Neural progenitor cell (in vitro differentiated cells): ENCODE measurements at regions not wholly inside any gene's neighbourhood (a gene's known extent, or its start where the extent isn't known, plus 50 kb on each side); places are given as distances from the start of the nearest gene placed in this dataset.

ENCODE experiments used
- DNase-seq: peaks from one replicate; pipeline ENCODE4 v3.0.0-alpha.2; 2016; ENCODE audit warnings: low spot score
- H2AFZ ChIP-seq: fragments of 200-600 bp; sonication (generic); replicated peaks from 2 replicates; pipeline ENCODE4 v1.6.1; 2016; ENCODE audit warnings: antibody characterized with exemption
- H3F3A ChIP-seq: fragments of 200-600 bp; sonication (generic); 2 replicates; pipeline ENCODE4 v1.6.1; 2016; ENCODE audit warnings: antibody characterized with exemption, low read depth
- H3K27ac ChIP-seq: fragments of 200-600 bp; sonication (generic); 2 replicates; pipeline ENCODE4 v1.5.1; 2016; ENCODE audit warnings: mild to moderate bottlenecking
- H3K27me3 ChIP-seq: fragments of 200-600 bp; sonication (generic); 2 replicates; pipeline ENCODE4 v1.6.1; 2016; ENCODE audit warnings: mild to moderate bottlenecking, moderate library complexity
- H3K36me3 ChIP-seq: fragments of 200-600 bp; sonication (generic); 2 replicates; pipeline ENCODE4 v1.5.1; 2016
- H3K4me1 ChIP-seq: fragments of 200-600 bp; sonication (generic); 2 replicates; pipeline ENCODE4 v1.6.1; 2016; ENCODE audit warnings: mixed run types
- H3K4me2 ChIP-seq: fragments of 200-600 bp; sonication (generic); 2 replicates; pipeline ENCODE4 v1.6.1; 2016
- H3K4me3 ChIP-seq: fragments of 200-600 bp; sonication (generic); 2 replicates; pipeline ENCODE4 v1.5.1; 2016
- H3K79me2 ChIP-seq: fragments of 200-600 bp; sonication (generic); 2 replicates; pipeline ENCODE4 v1.6.1; 2016; ENCODE audit warnings: low read depth
- H3K9ac ChIP-seq: fragments of 200-600 bp; sonication (generic); 2 replicates; pipeline ENCODE4 v1.6.1; 2016
- H3K9me3 ChIP-seq: fragments of 200-600 bp; sonication (generic); 2 replicates; pipeline ENCODE4 v1.5.1; 2016; ENCODE audit warnings: low read depth
- H4K20me1 ChIP-seq: fragments of 200-600 bp; sonication (generic); 2 replicates; pipeline ENCODE4 v1.6.1; 2016; ENCODE audit warnings: low read depth
- H3K27ac Mint-ChIP-seq: 3 replicates; pipeline ENCODE4 v1.8.0; 2021; ENCODE audit warnings: mixed read lengths
- H3K27me3 Mint-ChIP-seq: 2 replicates; pipeline ENCODE4 v1.8.0; 2022; ENCODE audit warnings: low read depth, mild to moderate bottlenecking, inconsistent platforms, moderate library complexity, mixed read lengths; ENCODE audit not compliant: insufficient read depth
- H3K36me3 Mint-ChIP-seq: 3 replicates; pipeline ENCODE4 v1.8.0; 2021; ENCODE audit warnings: mixed read lengths
- H3K4me1 Mint-ChIP-seq: 3 replicates; pipeline ENCODE4 v1.8.0; 2021; ENCODE audit warnings: mixed read lengths
- H3K4me3 Mint-ChIP-seq: 3 replicates; pipeline ENCODE4 v1.8.0; 2021; ENCODE audit warnings: mild to moderate bottlenecking, moderate library complexity, mixed read lengths
- H3K9me3 Mint-ChIP-seq: 3 replicates; pipeline ENCODE4 v1.8.0; 2020; ENCODE audit warnings: mixed read lengths
- EZH2 ChIP-seq: fragments of 200-600 bp; sonication (generic); IDR thresholded peaks from 2 replicates; pipeline ENCODE4 v1.6.1; 2017; ENCODE audit warnings: antibody characterized with exemption, mild to moderate bottlenecking, moderate library complexity
- EZH2phosphoT487 ChIP-seq: fragments of 200-600 bp; sonication (generic); IDR thresholded peaks from 2 replicates; pipeline ENCODE4 v1.6.1; 2017; ENCODE audit warnings: antibody characterized with exemption
- TF ChIP-seq, protein P1 (sequence below): fragments of 200-600 bp; sonication (generic); IDR thresholded peaks from 2 replicates; pipeline ENCODE4 v1.5.1; 2017; ENCODE audit warnings: antibody characterized with exemption, mild to moderate bottlenecking

DNA sequence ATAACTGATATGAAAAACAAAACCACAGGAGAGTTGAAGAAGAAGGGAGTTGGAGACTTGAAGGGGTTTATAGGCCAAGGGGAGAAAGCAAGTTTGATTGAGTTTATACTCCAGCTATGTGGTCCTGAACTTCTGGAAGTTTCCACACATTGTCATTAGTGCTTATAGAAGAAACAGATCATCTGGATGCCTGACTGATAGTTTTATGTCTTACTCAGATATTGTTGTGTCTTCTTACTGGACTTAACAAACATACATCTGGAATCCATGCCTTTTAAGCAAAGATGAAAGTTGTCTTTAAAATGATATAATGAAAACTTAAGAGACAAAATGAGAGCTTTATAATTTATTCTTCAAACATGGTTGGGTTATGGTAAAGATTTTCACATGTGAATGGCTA, 101.3 kb upstream of the FZD8 start:
- no peak overlapping the region for H3K9ac ChIP-seq
- H3K4me1 ChIP-seq, result peaks cover 3% of the 10 kb centered on the region
- Mint-ChIP-seq H3K9me3 (peaks cover 3% of the 10 kb centered on the region), H3K27ac (no peak overlapping the region), H3K27me3 (no peaks in the 10 kb centered on the region), H3K36me3 (no peaks in the 10 kb centered on the region), H3K4me3 (no peak overlapping the region), H3K4me1 (peaks cover 7% of the 10 kb centered on the region)
- H3K36me3 ChIP-seq, result no peaks in the 10 kb centered on the region
- no peaks in the 10 kb centered on the region for H4K20me1 ChIP-seq
- H2AFZ ChIP-seq, result no peak overlapping the region
- no peak for TF ChIP-seq EZH2
- no peak for TF ChIP-seq EZH2phosphoT487
- TF ChIP-seq, protein P1, sequence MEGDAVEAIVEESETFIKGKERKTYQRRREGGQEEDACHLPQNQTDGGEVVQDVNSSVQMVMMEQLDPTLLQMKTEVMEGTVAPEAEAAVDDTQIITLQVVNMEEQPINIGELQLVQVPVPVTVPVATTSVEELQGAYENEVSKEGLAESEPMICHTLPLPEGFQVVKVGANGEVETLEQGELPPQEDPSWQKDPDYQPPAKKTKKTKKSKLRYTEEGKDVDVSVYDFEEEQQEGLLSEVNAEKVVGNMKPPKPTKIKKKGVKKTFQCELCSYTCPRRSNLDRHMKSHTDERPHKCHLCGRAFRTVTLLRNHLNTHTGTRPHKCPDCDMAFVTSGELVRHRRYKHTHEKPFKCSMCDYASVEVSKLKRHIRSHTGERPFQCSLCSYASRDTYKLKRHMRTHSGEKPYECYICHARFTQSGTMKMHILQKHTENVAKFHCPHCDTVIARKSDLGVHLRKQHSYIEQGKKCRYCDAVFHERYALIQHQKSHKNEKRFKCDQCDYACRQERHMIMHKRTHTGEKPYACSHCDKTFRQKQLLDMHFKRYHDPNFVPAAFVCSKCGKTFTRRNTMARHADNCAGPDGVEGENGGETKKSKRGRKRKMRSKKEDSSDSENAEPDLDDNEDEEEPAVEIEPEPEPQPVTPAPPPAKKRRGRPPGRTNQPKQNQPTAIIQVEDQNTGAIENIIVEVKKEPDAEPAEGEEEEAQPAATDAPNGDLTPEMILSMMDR, result no peak
- no peaks in the 10 kb centered on the region for H3K9me3 ChIP-seq
- H3K27me3 ChIP-seq, result no peaks in the 10 kb centered on the region
- H3F3A ChIP-seq, result no peaks in the 10 kb centered on the region
- H3K79me2 ChIP-seq, result no peaks in the 10 kb centered on the region
- H3K4me3 ChIP-seq, result no peak overlapping the region
- H3K4me2 ChIP-seq, result no peak overlapping the region
- no peak overlapping the region for H3K27ac ChIP-seq
- DNase-seq, result no peak

DNA sequence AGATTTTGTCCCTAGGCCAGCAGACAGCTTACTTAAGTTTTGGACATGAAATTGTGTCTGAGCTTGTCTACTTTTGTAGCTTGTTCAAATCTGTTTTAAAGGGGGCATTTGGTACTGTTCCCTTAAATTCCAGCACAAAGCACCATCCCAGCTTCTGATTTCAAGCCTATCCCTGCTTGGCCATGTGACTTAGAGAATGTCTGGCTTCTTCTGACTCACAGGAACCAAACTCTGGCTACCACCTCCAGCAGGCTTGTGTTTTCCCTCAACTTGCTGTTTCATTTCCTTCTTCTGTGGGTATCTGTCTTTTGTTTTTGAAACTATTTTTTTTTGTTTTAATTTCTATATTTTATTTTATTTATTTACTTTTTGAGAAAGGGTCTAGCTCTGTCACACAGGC, 97.9 kb upstream of the FZD8 start:
- Histone ChIP-seq H3K36me3 (no peaks in the 10 kb centered on the region), H3K27me3 (no peaks in the 10 kb centered on the region), H3K9me3 (peaks cover 2% of the 10 kb centered on the region), H3K27ac (no peak overlapping the region), H3K79me2 (no peaks in the 10 kb centered on the region), H3K4me1 (no peaks in the 10 kb centered on the region), H3K9ac (no peak overlapping the region), H3K4me2 (no peak overlapping the region), H4K20me1 (no peaks in the 10 kb centered on the region), H2AFZ (no peak overlapping the region), H3F3A (no peaks in the 10 kb centered on the region), H3K4me3 (no peak overlapping the region)
- Mint-ChIP-seq H3K36me3 (no peaks in the 10 kb centered on the region), H3K27ac (no peak overlapping the region), H3K27me3 (no peaks in the 10 kb centered on the region), H3K9me3 (peaks cover 3% of the 10 kb centered on the region), H3K4me1 (no peaks in the 10 kb centered on the region), H3K4me3 (no peak overlapping the region)
- TF ChIP-seq, protein P1, result no peak
- no peak for TF ChIP-seq EZH2
- no peak for TF ChIP-seq EZH2phosphoT487
- no peak for DNase-seq

DNA sequence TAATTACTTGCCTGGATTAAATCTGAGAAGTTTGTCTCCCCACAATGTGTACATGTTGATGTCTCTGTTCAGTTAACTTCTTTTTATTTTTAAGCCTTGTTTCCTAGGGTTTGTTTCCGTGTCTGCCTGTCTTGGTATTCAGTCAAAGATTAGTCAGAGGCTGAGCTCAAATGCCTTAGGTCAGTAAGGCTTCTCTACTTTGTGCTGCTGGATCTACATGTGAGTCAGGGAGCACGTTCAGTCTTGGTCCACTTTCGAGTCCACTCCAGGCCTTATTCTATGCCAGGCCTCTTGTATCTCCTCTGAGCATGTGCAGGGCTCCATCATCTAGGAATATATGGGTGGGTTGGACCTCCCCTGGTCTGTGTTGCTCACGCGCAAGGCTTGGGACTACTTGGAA, 93.3 kb upstream of the FZD8 start:
- no peak for TF ChIP-seq EZH2phosphoT487
- no peak for TF ChIP-seq EZH2
- Histone ChIP-seq H2AFZ (no peak overlapping the region), H4K20me1 (no peaks in the 10 kb centered on the region), H3K27me3 (no peaks in the 10 kb centered on the region), H3K79me2 (no peaks in the 10 kb centered on the region), H3F3A (no peaks in the 10 kb centered on the region), H3K4me3 (no peak overlapping the region), H3K9me3 (peaks cover 9% of the 10 kb centered on the region), H3K4me2 (no peak overlapping the region), H3K27ac (no peak overlapping the region), H3K36me3 (no peaks in the 10 kb centered on the region), H3K9ac (no peak overlapping the region), H3K4me1 (no peaks in the 10 kb centered on the region)
- no peak for DNase-seq
- no peaks in the 10 kb centered on the region for H3K36me3 Mint-ChIP-seq
- H3K27ac Mint-ChIP-seq, result no peak overlapping the region
- H3K4me3 Mint-ChIP-seq, result no peak overlapping the region
- H3K9me3 Mint-ChIP-seq, result peaks cover 6% of the 10 kb centered on the region
- H3K27me3 Mint-ChIP-seq, result no peaks in the 10 kb centered on the region
- H3K4me1 Mint-ChIP-seq, result no peaks in the 10 kb centered on the region

DNA sequence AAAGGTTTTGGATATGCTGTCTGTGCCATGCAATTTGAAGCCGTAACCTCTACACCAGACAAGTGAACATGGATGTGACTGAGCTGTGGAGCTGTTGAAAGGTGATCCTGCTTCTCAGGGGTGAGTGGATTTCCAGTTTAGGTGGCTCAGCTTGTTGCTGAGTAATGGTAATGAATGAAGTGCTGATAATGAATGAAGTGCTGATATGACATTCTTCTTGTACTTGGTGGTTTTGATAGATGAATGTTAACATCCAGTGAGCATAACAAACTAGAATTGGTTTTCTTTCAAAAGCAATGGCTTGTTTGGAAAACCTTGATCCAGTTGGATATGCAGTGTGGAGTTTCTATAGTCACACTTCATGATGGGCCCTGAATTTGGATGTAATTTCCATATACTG, 89.7 kb upstream of the FZD8 start:
- no peaks in the 10 kb centered on the region for H3K4me1 ChIP-seq
- no peak for DNase-seq
- no peaks in the 10 kb centered on the region for H3F3A ChIP-seq
- H3K4me2 ChIP-seq, result no peak overlapping the region
- no peaks in the 10 kb centered on the region for H3K27me3 ChIP-seq
- Mint-ChIP-seq H3K36me3 (no peaks in the 10 kb centered on the region), H3K4me3 (no peak overlapping the region), H3K27ac (no peak overlapping the region), H3K4me1 (no peaks in the 10 kb centered on the region), H3K27me3 (peaks cover 2% of the 10 kb centered on the region), H3K9me3 (peaks cover 2% of the 10 kb centered on the region)
- H3K79me2 ChIP-seq, result no peaks in the 10 kb centered on the region
- no peaks in the 10 kb centered on the region for H4K20me1 ChIP-seq
- no peak overlapping the region for H3K9ac ChIP-seq
- H2AFZ ChIP-seq, result no peak overlapping the region
- TF ChIP-seq, protein P1, result no peak
- TF ChIP-seq EZH2 (no peak), EZH2phosphoT487 (no peak)
- H3K9me3 ChIP-seq, result peaks cover 9% of the 10 kb centered on the region
- no peak overlapping the region for H3K4me3 ChIP-seq
- H3K36me3 ChIP-seq, result no peaks in the 10 kb centered on the region
- H3K27ac ChIP-seq, result no peak overlapping the region
